ENCODE measurements at regions not wholly inside any gene's neighbourhood (a gene's known extent, or its start where the extent isn't known, plus 50 kb on each side); places are given as distances from the start of the nearest gene placed in this dataset.

- H3K36me3 ChIP-seq (ENCODE audit: low read depth): no peaks in the 10 kb centered on the region
- BruUV-seq (replicated peaks): no TSS peak
- no peaks in the 10 kb centered on the region for H3F3A ChIP-seq (ENCODE audit: insufficient read depth, low read depth)
- H3K4me1 ChIP-seq (replicated peaks; ENCODE audit: insufficient read depth): no peaks in the 10 kb centered on the region
- ChIA-PET CTCF (no interaction called here), POLR2A (ENCODE audit: unreplicated experiment) (no interaction called here)
- H4K20me1 ChIP-seq (ENCODE audit: insufficient read depth): no peaks in the 10 kb centered on the region
- H3K79me2 ChIP-seq (ENCODE audit: low read depth): no peaks in the 10 kb centered on the region
- DNase-seq: no peak
- no peaks in the 10 kb centered on the region for H3K27me3 ChIP-seq (ENCODE audit: insufficient read depth, low read depth)
- no peaks in the 10 kb centered on the region for H3K9me3 ChIP-seq (ENCODE audit: insufficient read depth, low read depth)
- H3K4me2 ChIP-seq: no peak overlapping the region
- no peak overlapping the region for H3K27ac ChIP-seq
- H3K9me2 ChIP-seq (ENCODE audit: insufficient read depth): no peaks in the 10 kb centered on the region
- intact Hi-C loops (cut with micrococcal nuclease; ENCODE audit: unreplicated experiment): no loop called here
- no peak overlapping the region for H2AFZ ChIP-seq
- TF ChIP-seq CTCF (conservative IDR thresholded peaks at IDR 0.05): no peak
- TF ChIP-seq EZH2 (IDR thresholded peaks at IDR 0.05; ENCODE audit: low read depth): no peak
- H3K4me3 ChIP-seq: no peak overlapping the region
Measured at GRCh38 chrX:112367065-112367464, 284.5 kb upstream of the TRPC5 start.

GRCh38 chrX:112359906-112360305 is 277.3 kb upstream of the TRPC5 start:
- Histone ChIP-seq H3K4me2 (no peak overlapping the region), H2AFZ (no peak overlapping the region), H3K4me1 (replicated peaks; ENCODE audit: insufficient read depth) (no peaks in the 10 kb centered on the region), H3K9me2 (ENCODE audit: insufficient read depth) (peaks cover 4% of the 10 kb centered on the region; the same call in 1 of the 2 replicates), H3K4me3 (no peak overlapping the region), H3K27me3 (ENCODE audit: insufficient read depth, low read depth) (no peaks in the 10 kb centered on the region), H3K27ac (no peak overlapping the region), H3K9me3 (ENCODE audit: insufficient read depth, low read depth) (no peaks in the 10 kb centered on the region), H4K20me1 (ENCODE audit: insufficient read depth) (no peaks in the 10 kb centered on the region), H3K79me2 (ENCODE audit: low read depth) (no peaks in the 10 kb centered on the region), H3K36me3 (ENCODE audit: low read depth) (no peaks in the 10 kb centered on the region), H3F3A (ENCODE audit: insufficient read depth, low read depth) (no peaks in the 10 kb centered on the region)
- no peak for TF ChIP-seq CTCF (conservative IDR thresholded peaks at IDR 0.05)
- no peak for TF ChIP-seq EZH2 (IDR thresholded peaks at IDR 0.05; ENCODE audit: low read depth)
- BruUV-seq (replicated peaks): no TSS peak
- CTCF ChIA-PET: no interaction called here
- DNase-seq: no peak
- intact Hi-C loops (cut with micrococcal nuclease; ENCODE audit: unreplicated experiment): no loop called here
- POLR2A ChIA-PET (ENCODE audit: unreplicated experiment): no interaction called here

DNA sequence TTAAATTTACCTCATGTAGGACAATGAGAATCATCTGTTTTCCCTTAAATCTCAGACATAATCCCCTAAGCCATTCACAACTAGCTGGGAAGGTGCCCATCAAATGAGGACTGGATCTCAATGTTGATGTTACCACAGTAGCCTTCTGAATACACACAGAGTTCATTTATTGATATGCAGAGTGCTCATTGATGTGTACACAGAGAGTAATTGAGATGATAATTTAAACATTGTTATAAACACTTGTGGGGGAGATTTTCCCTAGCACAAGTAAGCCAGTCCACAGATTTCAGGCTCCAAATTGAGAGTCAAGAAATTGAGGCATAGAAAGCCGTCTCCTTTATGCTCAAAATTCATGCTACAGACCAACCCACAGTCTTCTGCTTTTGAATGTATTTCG is 273.4 kb upstream of the TRPC5 start:
- CTCF ChIA-PET: no interaction called here
- no TSS peak for BruUV-seq (replicated peaks)
- H2AFZ ChIP-seq: no peak overlapping the region

More for the DNA sequence above, 273.4 kb upstream of the TRPC5 start:
- no peaks in the 10 kb centered on the region for H3K79me2 ChIP-seq (ENCODE audit: low read depth)
- peaks cover 4% of the 10 kb centered on the region; the same call in 1 of the 2 replicates for H3K9me2 ChIP-seq (ENCODE audit: insufficient read depth)
- no peak overlapping the region for H3K4me3 ChIP-seq
- H3K4me2 ChIP-seq: no peak overlapping the region
- no peak overlapping the region for H3K27ac ChIP-seq
- no peaks in the 10 kb centered on the region for H3K9me3 ChIP-seq (ENCODE audit: insufficient read depth, low read depth)
- no peak for TF ChIP-seq CTCF (conservative IDR thresholded peaks at IDR 0.05)
- no peak for TF ChIP-seq EZH2 (IDR thresholded peaks at IDR 0.05; ENCODE audit: low read depth)
- no peaks in the 10 kb centered on the region for H4K20me1 ChIP-seq (ENCODE audit: insufficient read depth)
- H3K36me3 ChIP-seq (ENCODE audit: low read depth): no peaks in the 10 kb centered on the region
- POLR2A ChIA-PET (ENCODE audit: unreplicated experiment): no interaction called here
- no peak for DNase-seq
- no peaks in the 10 kb centered on the region for H3K4me1 ChIP-seq (replicated peaks; ENCODE audit: insufficient read depth)
- no peaks in the 10 kb centered on the region for H3F3A ChIP-seq (ENCODE audit: insufficient read depth, low read depth)
- H3K27me3 ChIP-seq (ENCODE audit: insufficient read depth, low read depth): no peaks in the 10 kb centered on the region
- intact Hi-C loops (cut with micrococcal nuclease; ENCODE audit: unreplicated experiment): no loop called here
